ENCODE measurements at regions not wholly inside any gene's neighbourhood (a gene's known extent, or its start where the extent isn't known, plus 50 kb on each side); places are given as distances from the start of the nearest gene placed in this dataset.

DNA sequence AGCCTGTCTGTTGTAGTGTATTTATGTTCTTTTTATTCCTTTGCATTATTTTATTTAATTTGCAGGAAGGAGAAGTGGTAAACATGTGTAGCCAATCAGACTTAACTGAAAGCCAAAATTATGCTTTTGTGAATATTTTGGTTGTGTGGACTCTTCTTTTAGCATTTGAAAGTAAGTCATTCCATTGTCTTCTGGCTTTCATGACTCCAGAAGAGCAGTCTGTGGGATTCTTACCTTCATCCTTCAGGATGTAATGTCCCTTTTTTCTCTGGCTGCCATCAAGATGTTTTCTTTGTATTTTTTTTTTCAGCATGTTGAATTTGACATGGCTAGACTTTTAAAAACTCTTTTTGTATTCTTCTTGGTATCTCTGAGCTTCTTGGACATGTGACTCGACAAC is 895.2 kb upstream of the ZEB2 start:
- TF ChIP-seq, protein P1, sequence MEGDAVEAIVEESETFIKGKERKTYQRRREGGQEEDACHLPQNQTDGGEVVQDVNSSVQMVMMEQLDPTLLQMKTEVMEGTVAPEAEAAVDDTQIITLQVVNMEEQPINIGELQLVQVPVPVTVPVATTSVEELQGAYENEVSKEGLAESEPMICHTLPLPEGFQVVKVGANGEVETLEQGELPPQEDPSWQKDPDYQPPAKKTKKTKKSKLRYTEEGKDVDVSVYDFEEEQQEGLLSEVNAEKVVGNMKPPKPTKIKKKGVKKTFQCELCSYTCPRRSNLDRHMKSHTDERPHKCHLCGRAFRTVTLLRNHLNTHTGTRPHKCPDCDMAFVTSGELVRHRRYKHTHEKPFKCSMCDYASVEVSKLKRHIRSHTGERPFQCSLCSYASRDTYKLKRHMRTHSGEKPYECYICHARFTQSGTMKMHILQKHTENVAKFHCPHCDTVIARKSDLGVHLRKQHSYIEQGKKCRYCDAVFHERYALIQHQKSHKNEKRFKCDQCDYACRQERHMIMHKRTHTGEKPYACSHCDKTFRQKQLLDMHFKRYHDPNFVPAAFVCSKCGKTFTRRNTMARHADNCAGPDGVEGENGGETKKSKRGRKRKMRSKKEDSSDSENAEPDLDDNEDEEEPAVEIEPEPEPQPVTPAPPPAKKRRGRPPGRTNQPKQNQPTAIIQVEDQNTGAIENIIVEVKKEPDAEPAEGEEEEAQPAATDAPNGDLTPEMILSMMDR (IDR thresholded peaks at IDR 0.05; ENCODE audit: control insufficient read depth, extremely low read depth, insufficient read depth): no peak
- DNase-seq (ENCODE audit: low read depth): no peak
- H3K4me3 ChIP-seq (ENCODE audit: low read depth, low read length): no peak overlapping the region

DNA sequence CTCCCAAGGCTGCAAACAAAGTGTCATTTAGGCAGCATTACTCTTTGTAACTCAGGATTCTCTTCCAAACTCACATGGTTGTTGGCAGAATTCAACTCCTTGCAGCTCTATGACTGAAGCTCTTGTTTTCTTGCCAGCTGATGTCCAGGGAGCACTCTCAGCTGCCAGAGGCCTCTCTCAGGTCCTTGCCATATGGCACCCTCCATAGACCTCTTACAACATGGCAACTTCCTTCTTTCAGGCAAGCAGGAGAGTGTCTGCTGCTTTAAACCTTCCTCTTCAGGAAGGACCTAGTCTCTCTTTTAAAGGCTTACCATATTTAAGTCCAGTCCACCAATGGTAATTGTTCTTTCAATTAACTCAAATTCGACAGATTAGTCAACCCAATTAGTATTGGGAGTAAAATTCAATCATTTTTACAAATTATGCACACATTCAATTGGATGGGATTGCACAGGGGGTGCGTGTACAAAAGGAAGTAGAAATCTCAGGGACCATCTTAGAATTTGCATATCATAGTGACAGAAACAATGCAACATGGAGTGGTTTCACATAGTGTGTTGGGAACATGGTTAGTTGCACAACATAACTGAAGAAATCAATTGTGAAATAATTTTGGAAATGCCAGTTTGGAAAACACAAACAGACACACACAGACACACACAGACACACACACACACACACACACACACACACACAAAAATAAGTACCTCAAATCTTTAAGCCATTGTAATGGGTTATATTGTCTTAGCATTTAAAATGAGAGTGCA is 893.5 kb upstream of the ZEB2 start:
- no peak for DNase-seq (ENCODE audit: low read depth)
- no peak overlapping the region for H3K4me3 ChIP-seq (ENCODE audit: low read depth, low read length)
- TF ChIP-seq, protein P1 (IDR thresholded peaks at IDR 0.05; ENCODE audit: control insufficient read depth, extremely low read depth, insufficient read depth): no peak

GRCh38 chr2:145412155-145412554 is 892.2 kb upstream of the ZEB2 start:
- no peak overlapping the region for H3K4me3 ChIP-seq (ENCODE audit: low read depth, low read length)
- TF ChIP-seq, protein P1 (IDR thresholded peaks at IDR 0.05; ENCODE audit: control insufficient read depth, extremely low read depth, insufficient read depth): no peak
- DNase-seq (ENCODE audit: low read depth): no peak

- DNase-seq (ENCODE audit: low read depth): no peak
- H3K4me3 ChIP-seq (ENCODE audit: low read depth, low read length): no peak overlapping the region
- TF ChIP-seq, protein P1 (IDR thresholded peaks at IDR 0.05; ENCODE audit: control insufficient read depth, extremely low read depth, insufficient read depth): no peak
Measured at GRCh38 chr2:145411493-145411892, 891.6 kb upstream of the ZEB2 start.

GRCh38 chr2:145410086-145410485 is 890.2 kb upstream of the ZEB2 start:
- H3K4me3 ChIP-seq (ENCODE audit: low read depth, low read length): no peak overlapping the region
- TF ChIP-seq, protein P1 (IDR thresholded peaks at IDR 0.05; ENCODE audit: control insufficient read depth, extremely low read depth, insufficient read depth): no peak
- no peak for DNase-seq (ENCODE audit: low read depth)

DNA sequence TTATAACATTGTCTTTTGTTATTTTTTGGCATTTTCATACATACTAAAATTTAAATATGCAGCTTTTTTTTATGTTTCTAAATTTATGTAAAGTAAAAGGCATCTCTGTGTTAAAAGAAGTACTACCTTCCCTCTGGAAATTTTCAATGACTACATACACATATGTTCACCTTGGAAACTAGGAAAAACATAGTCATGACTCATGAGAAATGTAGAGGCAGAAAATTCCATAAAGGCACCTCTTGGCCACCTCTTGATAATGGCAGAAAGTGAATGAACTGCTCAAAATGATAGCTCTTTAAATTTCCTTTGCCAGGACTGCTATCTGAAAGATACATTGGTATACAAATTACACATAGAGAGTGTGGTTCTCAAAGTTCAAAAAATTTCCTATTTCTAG is 889.1 kb upstream of the ZEB2 start:
- DNase-seq (ENCODE audit: low read depth): no peak
- H3K4me3 ChIP-seq (ENCODE audit: low read depth, low read length): no peak overlapping the region
- TF ChIP-seq, protein P1 (IDR thresholded peaks at IDR 0.05; ENCODE audit: control insufficient read depth, extremely low read depth, insufficient read depth): no peak

DNA sequence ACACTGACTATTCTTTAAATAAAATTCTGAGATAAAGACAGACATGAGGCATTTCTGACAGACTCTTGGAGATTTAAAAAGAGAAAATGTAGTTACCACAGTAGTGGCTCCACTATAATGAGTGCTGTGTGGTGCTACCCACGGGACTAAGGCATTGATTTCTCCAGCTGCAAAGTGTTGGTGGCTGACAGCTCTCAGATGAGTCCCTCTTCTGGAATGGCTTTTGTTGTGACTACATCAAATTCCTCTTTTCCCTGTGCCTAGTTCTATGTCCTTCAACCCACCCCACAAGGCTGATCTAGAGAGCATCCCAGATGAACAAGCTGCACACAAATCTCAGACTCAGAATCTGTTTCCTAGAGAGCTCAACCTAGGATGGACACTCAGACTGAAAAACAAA is 884.8 kb upstream of the ZEB2 start:
- TF ChIP-seq, protein P1 (IDR thresholded peaks at IDR 0.05; ENCODE audit: control insufficient read depth, extremely low read depth, insufficient read depth): no peak
- H3K4me3 ChIP-seq (ENCODE audit: low read depth, low read length): no peak overlapping the region
- DNase-seq (ENCODE audit: low read depth): no peak
